Head of caudate nucleus (tissue), 42 donors: ENCODE measurements at regions not wholly inside any gene's neighbourhood (a gene's known extent, or its start where the extent isn't known, plus 50 kb on each side); places are given as distances from the start of the nearest gene placed in this dataset.
A peak's percentile ranks its signal among the peaks of the same experiment; 100 is the strongest.

Source experiments
- DNase-seq, 42 donors: peaks; one replicate each; pipeline versions ENCODE4 v3.0.0 to v3.0.0-alpha.2; 2020 to 2021; ENCODE audit warnings: mixed read lengths in 7 of 42
- intact Hi-C: fragments of 100-400 bp; cut with DNase I; formaldehyde crosslinking; loops from one replicate; pipeline ENCODE4 v1.15.0; 2022

DNA sequence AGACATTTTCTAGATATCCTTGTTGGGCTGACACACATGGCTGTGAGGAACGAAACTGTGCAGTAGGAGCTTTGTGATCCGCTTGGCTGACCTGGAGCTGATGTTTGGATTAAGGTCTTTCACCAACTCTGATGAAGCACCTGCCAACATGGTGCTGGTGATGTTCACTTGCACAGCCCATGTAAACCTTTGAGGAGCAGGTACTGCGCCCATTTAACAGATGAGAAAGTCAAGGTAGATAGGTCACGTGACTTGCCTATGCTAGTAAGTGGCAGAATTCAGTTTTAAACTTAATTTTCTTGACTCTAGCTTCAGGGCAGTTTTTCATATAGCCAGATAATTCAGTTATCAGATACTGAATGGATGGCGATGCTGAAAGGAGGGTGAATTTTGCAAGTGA, 351.9 kb downstream of the RPS24 start:
- DNase-seq, result no peak
- intact Hi-C loops, result no loop called here

DNA sequence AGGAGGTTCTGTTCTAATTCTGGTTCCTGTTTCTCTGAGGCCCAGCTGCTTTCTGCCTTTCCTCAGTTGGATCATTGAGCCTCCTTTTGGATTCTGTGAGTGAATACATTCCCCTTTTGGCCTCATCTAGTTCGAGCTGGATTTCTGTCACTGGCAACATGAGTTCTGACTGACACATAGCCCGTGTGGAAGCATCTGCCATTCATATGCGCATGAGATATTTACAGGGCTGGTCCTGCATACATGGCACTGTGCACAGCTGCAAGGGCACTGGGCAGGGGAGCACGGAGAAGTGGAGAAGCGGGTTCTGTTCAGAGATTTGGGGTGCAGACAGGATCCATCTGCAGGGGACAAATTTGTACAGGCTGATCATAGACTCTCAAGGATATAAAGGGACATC, 352.8 kb downstream of the RPS24 start:
- intact Hi-C loops, result no loop called here
- no peak for DNase-seq

DNA sequence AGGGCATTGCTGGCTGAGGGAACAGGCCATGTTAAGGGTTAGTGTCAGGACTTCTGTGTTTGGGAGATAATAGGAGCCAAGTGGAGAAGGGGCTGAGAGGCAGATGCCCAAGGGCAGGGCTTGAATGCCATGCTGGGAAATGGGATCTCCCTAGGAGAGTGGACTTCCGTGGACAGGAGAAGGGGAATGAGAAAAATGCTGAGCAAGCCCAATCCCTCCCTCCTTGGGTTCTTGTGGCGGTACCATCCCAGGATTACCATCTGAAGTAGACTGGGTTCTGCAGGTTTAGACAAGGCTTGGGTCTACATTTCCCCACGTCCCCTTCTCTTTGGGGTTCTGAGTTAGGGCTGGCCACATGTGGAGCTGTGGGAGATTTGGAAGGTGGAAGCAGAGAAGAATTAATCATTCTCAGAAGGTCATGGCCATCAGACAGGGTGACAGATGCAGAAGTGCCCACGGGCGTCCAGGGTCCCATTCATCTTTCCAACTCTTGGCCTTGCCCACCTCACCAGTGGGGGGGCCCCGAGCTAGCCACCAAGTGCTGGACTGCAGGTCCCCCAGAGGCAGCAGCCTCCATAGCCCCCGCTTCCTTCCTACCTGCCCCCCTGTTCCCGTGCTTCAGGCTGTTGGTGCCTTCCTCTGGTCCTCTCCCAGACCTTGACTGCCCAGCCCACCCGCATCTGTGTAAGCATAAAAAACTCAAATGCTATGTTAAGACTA, 354.8 kb downstream of the RPS24 start:
- DNase-seq, result no peak
- intact Hi-C loops, result no loop called here

- DNase-seq, result no peak
- intact Hi-C loops, result no loop called here
These were observed 355.8 kb downstream of the RPS24 start for GRCh38 chr10:78389419-78389818.

- no peak for DNase-seq
These were observed 356.4 kb downstream of the RPS24 start for GRCh38 chr10:78390051-78390450.

GRCh38 chr10:78390817-78391216, 357.2 kb downstream of the RPS24 start:
- intact Hi-C loops, result no loop called here
- DNase-seq, result no peak

More at GRCh38 chr10:78390051-78390450, 356.4 kb downstream of the RPS24 start:
- intact Hi-C loops, result no loop called here

- intact Hi-C loops, result no loop called here
- no peak for DNase-seq
These were observed 357.9 kb downstream of the RPS24 start for GRCh38 chr10:78391585-78391984.

- DNase-seq, result no peak
- intact Hi-C loops, result no loop called here
These were observed 358.5 kb downstream of the RPS24 start for GRCh38 chr10:78392197-78392596.

DNA sequence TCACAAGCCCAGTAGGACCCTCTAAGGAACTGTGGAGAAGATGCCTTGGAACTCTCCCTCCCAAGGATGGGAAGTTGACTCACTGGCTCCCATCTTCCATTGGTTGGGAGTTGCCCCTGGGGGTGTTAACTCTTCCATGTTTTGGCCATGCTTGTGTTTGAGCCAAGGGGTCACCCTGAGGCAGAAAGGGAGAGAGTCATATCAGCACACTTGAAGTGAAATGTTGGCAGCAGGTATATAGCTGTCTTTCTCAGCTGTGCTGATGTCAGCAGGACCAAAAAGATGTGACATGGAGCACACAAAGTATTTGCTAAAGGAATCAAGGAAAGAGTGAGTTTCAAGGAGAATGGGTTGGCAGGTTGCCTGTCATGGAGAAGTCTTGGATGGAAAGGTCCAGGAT, 359.4 kb downstream of the RPS24 start:
- DNase-seq, result no peak
- intact Hi-C loops, result no loop called here

- DNase-seq, result no peak
- intact Hi-C loops, result no loop called here
These were observed 360.4 kb downstream of the RPS24 start for GRCh38 chr10:78394047-78394446.

DNA sequence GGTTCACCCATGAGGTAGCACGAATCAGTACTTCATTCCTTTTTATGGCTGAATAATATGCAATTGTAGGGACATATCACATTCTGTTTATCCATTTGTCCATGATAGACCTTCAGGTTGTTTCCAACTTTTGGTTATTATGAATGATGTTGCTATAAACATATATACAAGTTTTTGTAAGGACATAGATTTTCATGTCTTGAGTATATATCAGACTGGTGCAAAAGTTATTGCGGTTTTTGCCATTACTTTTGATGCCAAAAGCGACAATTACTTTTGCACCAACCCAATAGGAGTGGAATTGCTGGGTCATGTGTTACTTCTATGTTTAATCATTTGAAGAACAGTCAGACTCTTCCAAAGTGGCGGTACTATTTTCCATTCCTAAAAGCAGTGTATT, 361.5 kb downstream of the RPS24 start:
- intact Hi-C loops, result no loop called here
- DNase-seq, result no peak

DNA sequence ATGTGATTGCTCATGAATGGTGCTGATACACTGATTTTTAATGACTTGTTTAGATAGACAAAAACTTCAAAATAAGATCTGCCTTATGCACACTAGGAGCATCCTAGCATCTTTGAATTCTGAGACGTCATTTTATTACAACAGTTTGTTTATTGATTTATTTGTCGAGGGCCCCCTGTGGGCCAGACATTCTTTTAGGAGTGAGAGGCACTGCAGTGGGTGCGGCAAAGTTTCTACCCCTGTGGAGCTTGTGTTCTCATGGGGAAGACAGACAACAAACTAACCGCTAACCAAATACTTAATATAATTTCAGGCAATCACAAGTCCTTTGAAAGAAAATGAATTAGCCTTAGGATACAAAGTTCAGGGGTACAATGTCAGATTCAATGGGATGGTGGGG, 363.1 kb downstream of the RPS24 start:
- no peak for DNase-seq
- intact Hi-C loops, result no loop called here

DNA sequence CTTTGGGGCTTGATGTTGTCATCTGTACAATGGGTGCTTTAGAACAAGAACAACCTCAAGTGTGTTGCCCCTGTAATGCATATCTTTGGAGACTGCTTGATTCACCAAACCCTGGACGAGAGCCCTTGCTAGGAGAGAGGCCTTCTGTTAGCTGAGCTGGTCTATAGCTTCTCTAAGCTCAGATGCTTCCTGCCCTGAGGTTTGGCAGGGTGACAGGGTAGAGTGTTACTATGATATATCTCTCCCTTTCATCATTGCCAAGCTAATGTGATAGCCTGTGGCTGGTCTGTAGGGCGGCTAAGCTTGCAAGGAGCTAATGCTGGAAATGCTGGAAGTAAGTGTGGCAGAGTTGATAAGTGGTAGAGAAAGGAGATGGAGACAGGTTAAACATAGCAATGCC, 364.1 kb downstream of the RPS24 start:
- DNase-seq, result no peak
- intact Hi-C loops, result no loop called here

DNA sequence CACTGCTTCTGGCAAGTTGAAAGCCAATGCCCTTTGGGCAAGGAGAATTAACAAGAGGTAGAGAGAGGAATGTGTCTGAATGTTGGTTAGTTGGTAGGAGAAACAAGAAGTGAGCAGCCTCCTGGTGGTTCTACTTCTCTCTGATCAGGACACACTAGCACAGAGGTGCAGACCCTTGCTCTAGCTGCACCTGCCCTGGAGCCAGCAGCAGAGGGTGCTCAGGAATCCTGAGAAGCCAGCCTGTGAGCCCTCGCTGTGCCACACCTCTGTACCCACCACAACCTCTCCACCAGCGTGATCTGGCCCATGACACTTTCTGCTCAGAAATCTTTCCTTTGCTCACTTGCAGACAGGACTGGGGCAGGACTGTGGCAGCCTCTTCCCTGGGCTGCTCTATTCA, 364.7 kb downstream of the RPS24 start:
- DNase-seq, result no peak
- intact Hi-C loops, result no loop called here

GRCh38 chr10:78401624-78402367, 368.1 kb downstream of the RPS24 start:
- peak in 26 of 42 donors; percentile 17 to 73 (median 47) for DNase-seq

GRCh38 chr10:78402591-78402990, 368.9 kb downstream of the RPS24 start:
- intact Hi-C loops, result no loop called here
- DNase-seq, result peak in 3 of 42 donors; percentile 8 to 30 (median 27)

More at GRCh38 chr10:78401624-78402367, 368.1 kb downstream of the RPS24 start:
- intact Hi-C loops, result no loop called here

DNA sequence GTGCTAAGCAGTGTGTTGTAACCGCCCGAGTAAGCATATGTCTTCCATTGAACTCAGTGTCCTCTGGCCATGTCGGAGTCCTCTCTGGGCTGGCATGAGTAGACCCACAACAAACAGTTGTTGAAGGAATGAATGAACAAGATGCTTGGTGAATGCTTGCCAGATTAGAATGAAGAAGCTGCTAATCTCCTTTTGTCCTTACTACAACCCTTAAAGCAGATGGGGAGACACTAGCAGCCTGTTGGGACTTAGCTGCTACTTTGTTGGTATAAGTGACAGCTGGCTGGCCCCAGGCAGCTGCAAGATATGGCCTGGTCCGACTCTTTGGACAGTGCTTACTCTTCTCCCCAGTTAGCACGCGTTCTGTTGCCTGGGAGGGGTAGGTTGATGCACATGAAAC, 370.1 kb downstream of the RPS24 start:
- DNase-seq, result peak in 3 of 42 donors; percentile 6 to 20 (median 19)
- intact Hi-C loops, result no loop called here

GRCh38 chr10:78404296-78404695, 370.6 kb downstream of the RPS24 start:
- intact Hi-C loops, result no loop called here

DNA sequence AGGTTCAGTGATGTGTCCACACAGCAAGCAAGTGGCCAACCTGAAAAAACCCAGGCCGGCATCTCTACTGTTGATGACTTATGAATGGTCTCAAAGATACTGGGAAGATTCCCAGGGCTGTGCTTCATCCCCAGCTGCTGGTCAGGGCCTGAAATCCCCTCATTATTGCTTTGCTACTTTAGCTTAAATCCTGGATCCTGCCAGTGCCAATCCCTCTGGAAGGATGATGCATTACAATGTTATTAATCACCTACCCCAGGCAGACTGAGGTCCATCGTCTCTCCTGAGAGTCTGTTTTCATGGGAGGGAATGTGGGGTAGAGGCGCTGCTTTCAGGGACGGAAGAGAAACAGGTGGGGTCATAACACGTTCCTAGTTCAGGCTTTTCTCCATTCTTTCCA, 371.6 kb downstream of the RPS24 start:
- intact Hi-C loops, result no loop called here
- DNase-seq, result peak in 3 of 42 donors; percentile 4 to 37 (median 7)

More at GRCh38 chr10:78404296-78404695, 370.6 kb downstream of the RPS24 start:
- DNase-seq, result peak in 3 of 42 donors; percentile 2 to 21 (median 12)

DNA sequence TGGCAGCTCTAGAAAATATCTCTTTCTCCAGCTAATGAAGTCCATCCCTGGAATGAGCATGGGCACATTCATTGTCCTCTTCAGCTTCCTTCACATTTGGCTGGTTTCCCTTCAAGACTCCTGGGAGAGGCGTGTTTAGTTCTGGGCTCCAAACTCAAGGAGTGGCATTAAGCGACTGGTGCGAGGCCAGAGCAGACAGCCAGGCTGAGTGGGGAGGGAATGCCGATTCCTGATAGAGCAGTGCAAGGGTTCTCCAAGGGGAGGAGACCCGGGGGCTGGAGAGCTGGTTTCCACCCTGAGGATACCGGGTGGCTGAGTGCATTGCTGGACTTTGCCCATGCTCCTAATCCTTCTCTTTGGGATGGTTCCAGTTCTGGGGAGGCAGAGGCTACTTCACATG, 372.1 kb downstream of the RPS24 start:
- DNase-seq, result peak in 6 of 42 donors; percentile 9 to 41 (median 36)

DNA sequence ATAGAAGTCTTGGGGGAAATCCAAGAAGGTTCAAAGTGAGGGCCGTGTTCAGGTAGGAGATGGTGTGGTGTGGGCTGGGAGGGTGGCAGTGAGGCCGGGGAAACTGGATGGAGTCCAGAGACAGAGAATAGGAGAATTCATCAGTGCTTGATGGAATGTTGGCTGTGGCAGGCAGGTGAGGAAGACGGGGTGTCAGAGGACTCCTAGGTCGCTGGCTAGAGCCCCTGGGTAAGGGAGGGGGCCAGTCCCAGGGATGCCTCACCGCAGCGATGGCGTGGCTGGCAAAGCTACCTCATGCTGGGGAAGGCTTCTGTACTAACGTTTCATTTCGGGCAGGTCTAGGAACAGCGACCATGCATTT, 373.0 kb downstream of the RPS24 start:
- DNase-seq, result peak in 1 of 42 donors; percentile 17
- intact Hi-C loops, result no loop called here

More for the DNA sequence above, 372.1 kb downstream of the RPS24 start:
- intact Hi-C loops, result no loop called here
